Brain microvascular endothelial cell (primary cell): ENCODE measurements at regions not wholly inside any gene's neighbourhood (a gene's known extent, or its start where the extent isn't known, plus 50 kb on each side); places are given as distances from the start of the nearest gene placed in this dataset.

Source experiments
- DNase-seq: peaks from one replicate; pipeline ENCODE4 v3.0.0-alpha.2; 2020
- H3K27ac ChIP-seq: fragments of 250-450 bp; sonication (Bioruptor Pico); 2 replicates; pipeline ENCODE4 v1.5.1; 2020; ENCODE audit warnings: mild to moderate bottlenecking, moderate library complexity
- H3K27me3 ChIP-seq: fragments of 250-450 bp; sonication (Bioruptor Pico); replicated peaks from 2 replicates; pipeline ENCODE4 v1.5.1; 2020; ENCODE audit warnings: mild to moderate bottlenecking
- H3K36me3 ChIP-seq: fragments of 250-450 bp; sonication (Bioruptor Pico); replicated peaks from 2 replicates; pipeline ENCODE4 v1.5.1; 2020; ENCODE audit warnings: mild to moderate bottlenecking
- H3K4me3 ChIP-seq: 2 replicates; pipeline ENCODE4 v1.5.1; 2011; ENCODE audit warnings: low read depth, mild to moderate bottlenecking, control low read depth, low read length, moderate library complexity
- CTCF ChIP-seq: IDR thresholded peaks from 2 replicates; pipeline ENCODE4 v1.5.1; 2011; ENCODE audit warnings: low read depth, mild to moderate bottlenecking, moderate library complexity, low read length, control low read depth, inconsistent platforms; ENCODE audit errors: missing control alignments
- in situ Hi-C: cut with HindIII; loops from 2 replicates; pipeline ENCODE4 v1.10.0; 2017; ENCODE audit warnings: low sequenced_read_pairs, low pct_ligation_motif_present

- in situ Hi-C loops = no loop called here
- Histone ChIP-seq H3K27me3 (peaks cover 6% of the 10 kb centered on the region), H3K36me3 (no peaks in the 10 kb centered on the region), H3K27ac (no peak overlapping the region), H3K4me3 (no peak overlapping the region)
- TF ChIP-seq CTCF = no peak
- no peak for DNase-seq
Measured at GRCh38 chr2:121082191-121082590, 202.8 kb downstream of the TFCP2L1 start.

GRCh38 chr2:121084130-121084680, 200.8 kb downstream of the TFCP2L1 start:
- Histone ChIP-seq H3K27me3 (peaks cover 7% of the 10 kb centered on the region), H3K4me3 (no peak overlapping the region), H3K27ac (no peak overlapping the region), H3K36me3 (no peaks in the 10 kb centered on the region)
- DNase-seq = no peak
- in situ Hi-C loops = no loop called here
- TF ChIP-seq CTCF = no peak

DNA sequence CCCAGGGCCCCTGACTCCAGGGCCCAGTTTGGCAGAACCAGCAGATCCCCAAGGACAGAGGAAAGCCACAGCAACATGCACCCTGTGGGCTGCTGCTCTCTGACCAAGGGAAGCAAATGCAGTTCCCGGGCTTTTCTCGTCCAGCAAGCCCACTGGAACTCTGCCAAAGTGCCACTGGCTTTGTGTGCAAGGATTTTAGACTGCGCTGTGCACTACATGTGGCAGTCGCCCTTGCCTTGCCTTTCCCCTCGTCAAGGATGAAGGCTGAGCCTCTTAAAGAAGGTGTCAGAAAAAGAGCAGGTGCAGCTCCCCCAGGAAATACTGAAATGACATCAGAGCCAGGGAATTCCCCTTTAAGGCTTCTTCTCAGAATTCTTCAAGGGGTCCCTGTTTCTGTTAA, 199.2 kb downstream of the TFCP2L1 start:
- no peak for DNase-seq
- Histone ChIP-seq H3K27ac (no peak overlapping the region), H3K27me3 (peaks cover 7% of the 10 kb centered on the region), H3K4me3 (no peak overlapping the region), H3K36me3 (no peaks in the 10 kb centered on the region)
- in situ Hi-C loops = no loop called here
- TF ChIP-seq CTCF = no peak

- no peak for TF ChIP-seq CTCF
- Histone ChIP-seq H3K4me3 (no peak overlapping the region), H3K27ac (no peak overlapping the region), H3K27me3 (peaks cover 7% of the 10 kb centered on the region), H3K36me3 (no peaks in the 10 kb centered on the region)
- in situ Hi-C loops = no loop called here
- no peak for DNase-seq
Measured at GRCh38 chr2:121086450-121086849, 198.6 kb downstream of the TFCP2L1 start.

DNA sequence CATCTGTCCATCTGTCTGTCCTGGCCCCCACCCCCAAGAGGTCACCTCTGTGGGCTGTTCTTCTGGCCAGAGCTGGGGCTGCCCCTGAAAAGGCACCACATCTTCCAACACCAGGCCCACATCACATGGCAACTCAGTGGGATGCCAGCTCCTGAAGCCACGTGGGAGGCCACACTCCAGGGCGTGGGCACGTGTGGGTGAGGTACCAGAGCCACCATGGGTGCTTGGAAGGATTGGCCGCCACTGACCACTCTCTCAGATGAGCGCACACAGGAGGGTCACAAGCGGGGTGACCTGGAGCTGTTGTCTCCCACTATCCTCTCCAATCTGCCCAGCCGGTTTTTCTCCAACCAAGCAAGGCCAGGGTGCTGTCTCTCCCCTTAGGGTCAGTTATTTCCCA, 197.9 kb downstream of the TFCP2L1 start:
- H3K27me3 ChIP-seq = peaks cover 7% of the 10 kb centered on the region
- in situ Hi-C loops = no loop called here
- H3K4me3 ChIP-seq = no peak overlapping the region
- TF ChIP-seq CTCF = no peak
- H3K36me3 ChIP-seq = no peaks in the 10 kb centered on the region
- H3K27ac ChIP-seq = no peak overlapping the region
- no peak for DNase-seq

DNA sequence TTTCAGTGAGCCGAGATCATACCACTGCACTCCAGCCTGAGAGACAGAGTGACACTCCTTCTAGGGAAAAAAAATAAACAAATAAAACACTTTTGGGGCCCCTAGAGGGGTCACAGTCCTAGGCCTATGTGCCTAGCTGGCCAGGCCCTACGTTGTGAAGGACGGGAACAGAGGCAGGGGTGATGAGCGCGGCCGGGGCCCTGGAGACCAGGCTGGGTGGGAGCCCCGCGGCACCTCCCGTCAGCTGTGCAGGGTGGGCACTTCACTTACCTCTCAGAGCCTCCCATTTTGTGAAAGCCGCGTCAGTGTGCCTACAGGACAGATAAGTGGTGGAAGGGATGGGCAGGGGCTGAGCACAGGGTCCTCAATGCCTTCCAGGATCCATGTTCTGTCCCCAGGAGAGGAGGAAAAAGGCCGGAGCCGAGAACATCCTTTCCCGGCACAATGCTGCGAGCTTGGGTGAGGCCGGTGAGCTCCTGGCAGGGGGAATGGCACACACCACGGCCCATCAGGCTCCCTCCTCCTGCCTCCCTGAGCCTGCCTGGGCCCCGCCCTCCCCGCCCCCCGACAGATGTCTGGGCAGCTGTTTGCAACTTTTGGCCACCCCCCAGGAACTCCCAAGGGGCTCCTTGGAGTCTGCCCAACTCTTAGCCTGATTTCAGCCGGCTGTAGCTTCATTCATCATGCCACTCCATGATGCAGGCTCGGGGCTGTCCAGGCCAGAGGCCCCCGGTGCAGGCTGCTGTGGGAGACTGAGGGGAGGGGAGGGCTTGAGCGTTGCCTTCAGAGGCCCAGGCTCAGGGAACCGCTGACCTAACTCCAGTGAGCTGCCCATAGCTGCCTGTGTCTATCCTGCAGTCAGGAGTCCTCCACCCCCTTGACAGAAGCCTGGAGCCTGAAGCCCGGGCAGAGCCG, 196.5 kb downstream of the TFCP2L1 start:
- DNase-seq = no peak
- TF ChIP-seq CTCF = no peak
- no peak overlapping the region for H3K4me3 ChIP-seq
- in situ Hi-C loops = no loop called here
- peaks cover 7% of the 10 kb centered on the region for H3K27me3 ChIP-seq
- no peaks in the 10 kb centered on the region for H3K36me3 ChIP-seq
- H3K27ac ChIP-seq = no peak overlapping the region
